ENCODE measurements at regions not wholly inside any gene's neighbourhood (a gene's known extent, or its start where the extent isn't known, plus 50 kb on each side); places are given as distances from the start of the nearest gene placed in this dataset.

DNA sequence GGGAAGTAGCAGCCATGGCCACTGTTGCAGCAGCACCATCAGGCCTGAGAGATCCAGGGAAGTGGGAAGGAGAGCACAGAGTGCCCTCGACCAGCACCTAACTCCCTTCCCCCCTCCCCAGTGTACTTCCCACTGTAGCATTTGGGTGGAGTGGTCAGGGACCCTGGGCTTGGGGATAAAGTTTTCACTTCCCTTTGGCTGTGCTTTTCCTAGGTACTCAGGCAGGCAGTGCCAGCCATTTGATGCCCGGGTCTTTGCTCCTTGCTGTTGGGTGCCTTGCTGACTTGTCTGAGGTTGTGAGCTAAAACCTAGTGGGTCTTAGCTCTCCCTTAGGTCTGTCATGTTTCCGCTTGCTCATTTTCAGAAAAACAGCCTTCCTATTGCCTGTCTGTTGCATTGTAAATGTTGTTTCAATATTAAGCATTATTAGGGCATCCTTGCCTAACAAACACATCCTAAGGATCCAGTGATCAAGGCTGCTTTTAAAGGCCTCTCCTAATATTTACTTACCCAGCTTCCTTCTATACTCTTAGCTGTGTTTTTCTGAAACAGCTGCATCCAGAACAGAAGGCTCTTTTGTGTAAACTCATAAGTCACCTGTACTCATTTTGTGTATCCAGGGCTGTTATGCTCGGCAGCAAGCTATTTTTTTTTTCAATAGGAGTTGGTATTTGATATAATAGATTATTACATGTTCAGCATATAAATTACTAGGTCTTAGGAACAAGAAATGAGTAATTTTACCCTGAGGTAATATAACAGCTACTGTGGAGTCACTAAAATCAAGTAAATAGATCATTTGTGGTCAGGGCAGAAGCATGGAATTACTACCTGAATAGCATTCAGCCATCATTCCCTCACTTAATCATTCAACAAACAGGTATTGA lies 418.6 kb upstream of the PROX1 start:
- no peak overlapping the region for H3K4me3 ChIP-seq (ENCODE audit: low read length in 3 of 3)
- no peaks in the 10 kb centered on the region for H3K4me1 ChIP-seq (ENCODE audit: control insufficient read depth in 3 of 3, insufficient read depth in 3 of 3, low read length in 3 of 3)
- no peak overlapping the region for H3K9ac ChIP-seq (ENCODE audit: low read depth in 1 of 3, low read length in 3 of 3)
- no peaks in the 10 kb centered on the region for H3K36me3 ChIP-seq (ENCODE audit: control insufficient read depth in 3 of 3, insufficient read depth in 3 of 3, low read length in 3 of 3)
- peaks cover 0 to 2% (median 0%) of the 10 kb centered on the region in 3 donors for H3K9me3 ChIP-seq (ENCODE audit: control insufficient read depth in 3 of 3, low read length in 3 of 3)
- no peaks in the 10 kb centered on the region for H3K27me3 ChIP-seq (ENCODE audit: control insufficient read depth in 3 of 3, insufficient read depth in 3 of 3, low read length in 3 of 3)
- no peak overlapping the region for H3K27ac ChIP-seq (ENCODE audit: low read depth, low read length)

DNA sequence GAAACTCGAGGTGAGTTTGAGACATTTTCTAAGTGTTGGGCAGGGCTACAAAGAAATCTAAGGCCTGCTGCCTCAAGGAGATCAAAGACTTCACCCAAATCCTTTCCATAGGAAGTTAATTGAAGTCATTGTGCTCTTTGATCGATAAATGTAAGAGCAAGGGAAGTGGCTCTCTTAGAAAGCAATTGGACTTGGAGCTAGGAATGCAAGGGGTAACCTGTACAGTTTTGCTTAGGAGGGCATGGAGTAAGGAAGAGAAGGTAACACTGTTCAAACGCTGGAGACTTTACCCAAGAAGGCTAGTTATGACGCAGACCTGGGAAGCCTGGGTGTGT lies 418.0 kb upstream of the PROX1 start:
- Histone ChIP-seq H3K27ac (ENCODE audit: low read depth, low read length) (no peak overlapping the region), H3K4me1 (ENCODE audit: control insufficient read depth in 3 of 3, insufficient read depth in 3 of 3, low read length in 3 of 3) (no peaks in the 10 kb centered on the region), H3K9ac (ENCODE audit: low read depth in 1 of 3, low read length in 3 of 3) (no peak overlapping the region), H3K27me3 (ENCODE audit: control insufficient read depth in 3 of 3, insufficient read depth in 3 of 3, low read length in 3 of 3) (no peaks in the 10 kb centered on the region), H3K36me3 (ENCODE audit: control insufficient read depth in 3 of 3, insufficient read depth in 3 of 3, low read length in 3 of 3) (no peaks in the 10 kb centered on the region), H3K9me3 (ENCODE audit: control insufficient read depth in 3 of 3, low read length in 3 of 3) (peaks cover 0 to under 1% (median 0%) of the 10 kb centered on the region in 3 donors), H3K4me3 (ENCODE audit: low read length in 3 of 3) (no peak overlapping the region)

DNA sequence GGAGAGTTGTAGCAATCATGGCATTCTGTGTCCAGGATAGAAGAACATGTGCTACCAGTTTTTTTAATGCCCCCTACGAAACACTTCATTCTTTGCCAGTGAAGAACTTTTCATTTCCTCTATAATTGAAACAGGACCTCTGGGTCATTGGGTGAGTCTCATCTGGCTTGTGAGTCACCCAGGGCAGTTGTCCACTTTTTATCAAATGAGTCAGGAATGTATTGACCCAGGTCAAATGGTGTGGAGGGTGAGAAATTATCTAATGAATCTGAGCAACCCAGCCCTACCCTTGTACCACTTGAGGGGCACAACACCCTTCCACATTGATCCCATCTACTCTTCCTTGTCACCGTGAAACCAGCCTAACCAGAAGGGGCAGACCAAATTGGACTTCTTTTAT lies 417.3 kb upstream of the PROX1 start:
- no peak overlapping the region for H3K27ac ChIP-seq (ENCODE audit: low read depth, low read length)
- H3K9ac ChIP-seq (ENCODE audit: low read depth in 1 of 3, low read length in 3 of 3), result no peak overlapping the region
- no peak overlapping the region for H3K4me3 ChIP-seq (ENCODE audit: low read length in 3 of 3)
- no peaks in the 10 kb centered on the region for H3K27me3 ChIP-seq (ENCODE audit: control insufficient read depth in 3 of 3, insufficient read depth in 3 of 3, low read length in 3 of 3)
- no peaks in the 10 kb centered on the region for H3K9me3 ChIP-seq (ENCODE audit: control insufficient read depth in 3 of 3, low read length in 3 of 3)
- H3K4me1 ChIP-seq (ENCODE audit: control insufficient read depth in 3 of 3, insufficient read depth in 3 of 3, low read length in 3 of 3), result no peaks in the 10 kb centered on the region
- H3K36me3 ChIP-seq (ENCODE audit: control insufficient read depth in 3 of 3, insufficient read depth in 3 of 3, low read length in 3 of 3), result no peaks in the 10 kb centered on the region

DNA sequence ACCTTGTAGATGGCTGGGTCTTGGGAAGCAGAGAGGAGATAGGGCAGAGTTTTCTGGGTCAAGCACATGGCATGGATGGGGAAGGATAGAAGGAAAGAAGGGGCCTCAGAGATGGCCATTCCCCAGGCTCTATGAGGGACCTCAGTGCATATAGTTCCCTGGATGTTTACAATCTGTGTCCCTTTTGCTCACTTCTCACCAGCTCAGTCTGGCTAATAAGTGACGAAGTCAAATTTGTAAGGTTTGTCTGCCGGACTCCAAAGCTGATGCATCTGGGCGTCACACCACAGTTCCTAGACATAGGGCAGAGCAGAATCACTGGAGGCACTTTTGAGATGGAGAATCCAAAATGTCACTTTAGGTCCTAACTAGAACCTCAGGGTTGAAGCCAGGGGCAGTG lies 416.4 kb upstream of the PROX1 start:
- Histone ChIP-seq H3K36me3 (ENCODE audit: control insufficient read depth in 3 of 3, insufficient read depth in 3 of 3, low read length in 3 of 3) (no peaks in the 10 kb centered on the region), H3K9ac (ENCODE audit: low read depth in 1 of 3, low read length in 3 of 3) (no peak overlapping the region), H3K4me3 (ENCODE audit: low read length in 3 of 3) (no peak overlapping the region), H3K9me3 (ENCODE audit: control insufficient read depth in 3 of 3, low read length in 3 of 3) (no peaks in the 10 kb centered on the region), H3K4me1 (ENCODE audit: control insufficient read depth in 3 of 3, insufficient read depth in 3 of 3, low read length in 3 of 3) (no peaks in the 10 kb centered on the region), H3K27ac (ENCODE audit: low read depth, low read length) (no peak overlapping the region), H3K27me3 (ENCODE audit: control insufficient read depth in 3 of 3, insufficient read depth in 3 of 3, low read length in 3 of 3) (no peaks in the 10 kb centered on the region)

DNA sequence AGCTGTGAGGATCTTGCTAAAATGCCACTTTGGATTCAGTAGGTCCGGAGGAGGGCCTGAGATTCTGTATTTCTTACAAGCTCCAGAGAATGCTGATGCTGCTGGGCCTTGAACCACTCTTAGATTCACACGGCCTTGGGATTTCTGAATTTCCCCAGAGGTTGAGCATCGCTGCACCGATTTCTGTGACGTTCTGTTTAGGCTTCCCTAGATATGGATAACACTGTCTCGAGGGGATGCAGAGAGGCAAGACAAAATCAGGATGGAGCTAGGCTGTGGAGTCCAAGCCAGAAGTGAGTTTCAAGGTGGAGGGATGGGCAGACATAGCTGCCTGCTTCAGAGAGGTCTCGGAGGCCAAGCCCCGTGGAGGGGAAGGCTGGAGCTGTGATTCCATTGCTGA lies 415.9 kb upstream of the PROX1 start:
- Histone ChIP-seq H3K27ac (ENCODE audit: low read depth, low read length) (no peak overlapping the region), H3K36me3 (ENCODE audit: control insufficient read depth in 3 of 3, insufficient read depth in 3 of 3, low read length in 3 of 3) (no peaks in the 10 kb centered on the region), H3K4me1 (ENCODE audit: control insufficient read depth in 3 of 3, insufficient read depth in 3 of 3, low read length in 3 of 3) (no peaks in the 10 kb centered on the region), H3K9ac (ENCODE audit: low read depth in 1 of 3, low read length in 3 of 3) (no peak overlapping the region), H3K4me3 (ENCODE audit: low read length in 3 of 3) (no peak overlapping the region), H3K9me3 (ENCODE audit: control insufficient read depth in 3 of 3, low read length in 3 of 3) (no peaks in the 10 kb centered on the region), H3K27me3 (ENCODE audit: control insufficient read depth in 3 of 3, insufficient read depth in 3 of 3, low read length in 3 of 3) (no peaks in the 10 kb centered on the region)

DNA sequence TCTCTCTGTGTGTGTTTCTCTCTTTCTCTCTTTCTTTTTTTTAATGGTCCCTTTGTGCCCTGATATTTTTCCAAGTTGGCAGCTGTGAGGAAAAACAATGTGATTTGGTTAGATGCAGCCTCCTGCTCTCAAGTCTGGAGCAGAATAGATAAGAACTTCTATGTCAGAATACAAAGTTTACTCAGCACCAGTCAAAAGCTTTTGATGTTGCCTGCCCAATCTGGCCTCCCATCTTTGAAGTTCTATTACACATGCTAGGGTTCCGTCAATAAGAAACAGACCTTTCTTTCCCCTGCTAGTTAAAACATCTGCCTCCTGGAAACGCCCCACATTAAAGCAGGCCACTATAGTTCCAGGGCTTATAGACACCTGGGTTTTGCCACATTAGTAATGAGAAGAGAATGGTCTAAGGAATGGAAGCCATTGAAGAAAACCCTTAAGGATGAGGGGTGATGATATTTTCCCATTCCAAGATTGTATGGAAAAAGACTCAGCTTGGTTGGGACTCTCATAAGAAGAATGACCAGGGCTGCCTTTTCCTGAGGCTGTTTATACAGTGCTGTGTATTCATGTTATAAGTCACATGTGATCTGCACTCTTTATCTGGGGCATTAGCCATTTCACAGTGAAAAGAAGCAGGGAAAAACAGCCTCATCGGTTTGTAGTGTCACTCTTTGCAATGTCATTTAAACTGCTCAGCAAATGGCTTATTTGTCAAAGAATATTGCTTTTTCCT lies 414.7 kb upstream of the PROX1 start:
- H3K9ac ChIP-seq (ENCODE audit: low read depth in 1 of 3, low read length in 3 of 3), result no peak overlapping the region
- H3K4me3 ChIP-seq (ENCODE audit: low read length in 3 of 3), result no peak overlapping the region
- H3K4me1 ChIP-seq (ENCODE audit: control insufficient read depth in 3 of 3, insufficient read depth in 3 of 3, low read length in 3 of 3), result no peaks in the 10 kb centered on the region
- H3K27ac ChIP-seq (ENCODE audit: low read depth, low read length), result no peak overlapping the region
- H3K36me3 ChIP-seq (ENCODE audit: control insufficient read depth in 3 of 3, insufficient read depth in 3 of 3, low read length in 3 of 3), result no peaks in the 10 kb centered on the region
- H3K9me3 ChIP-seq (ENCODE audit: control insufficient read depth in 3 of 3, low read length in 3 of 3), result no peaks in the 10 kb centered on the region
- no peaks in the 10 kb centered on the region for H3K27me3 ChIP-seq (ENCODE audit: control insufficient read depth in 3 of 3, insufficient read depth in 3 of 3, low read length in 3 of 3)

DNA sequence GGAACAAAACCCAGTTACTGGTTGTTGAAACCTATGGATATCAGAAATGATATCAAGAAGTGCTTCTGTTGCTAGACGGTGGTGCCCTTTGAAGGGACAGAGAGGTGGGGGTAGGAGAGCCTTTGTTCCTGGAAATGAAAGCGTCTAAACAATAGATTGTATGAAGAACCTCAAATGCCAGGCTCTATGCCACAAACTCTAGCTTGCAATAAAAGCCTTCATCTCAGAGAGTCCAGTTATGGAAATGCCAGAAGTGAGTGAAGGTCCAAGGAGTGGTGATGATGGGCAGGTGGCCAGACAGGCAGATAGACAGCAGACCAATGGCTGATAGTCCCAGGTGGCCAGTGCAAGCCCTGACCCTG lies 414.1 kb upstream of the PROX1 start:
- Histone ChIP-seq H3K9me3 (ENCODE audit: control insufficient read depth in 3 of 3, low read length in 3 of 3) (no peaks in the 10 kb centered on the region), H3K4me3 (ENCODE audit: low read length in 3 of 3) (no peak overlapping the region), H3K4me1 (ENCODE audit: control insufficient read depth in 3 of 3, insufficient read depth in 3 of 3, low read length in 3 of 3) (no peaks in the 10 kb centered on the region)

DNA sequence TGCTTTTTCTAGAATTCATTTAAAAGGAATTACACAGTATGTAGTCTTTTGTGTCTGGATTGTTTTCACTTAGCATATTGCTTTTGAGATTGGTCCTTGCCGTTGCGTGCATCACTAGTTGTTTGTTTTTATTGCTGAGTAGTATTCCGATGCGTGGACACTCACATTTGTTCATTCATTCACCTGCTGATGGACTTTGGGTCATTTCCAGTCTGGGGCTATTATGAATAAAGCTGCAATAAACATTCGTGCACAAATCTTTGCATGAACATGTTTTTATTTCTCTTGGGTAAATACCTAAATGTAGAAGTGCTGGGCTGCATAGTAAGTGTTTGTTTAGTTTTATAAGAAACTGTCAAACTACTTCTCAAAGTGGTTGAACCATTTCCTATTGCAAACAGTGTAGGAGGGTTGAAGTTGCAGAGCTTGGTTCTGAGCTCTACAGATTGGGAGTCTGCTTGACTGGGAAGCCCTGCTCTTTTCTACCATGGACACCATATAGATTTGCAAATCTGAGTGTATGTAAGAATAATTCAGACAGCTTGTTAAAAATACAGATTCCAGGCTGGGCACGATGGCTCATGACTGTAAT lies 404.7 kb upstream of the PROX1 start:
- H3K27me3 ChIP-seq (ENCODE audit: control insufficient read depth in 3 of 3, insufficient read depth in 3 of 3, low read length in 3 of 3), result no peaks in the 10 kb centered on the region

More for the DNA sequence above, 414.1 kb upstream of the PROX1 start:
- no peak overlapping the region for H3K27ac ChIP-seq (ENCODE audit: low read depth, low read length)
- no peak overlapping the region for H3K9ac ChIP-seq (ENCODE audit: low read depth in 1 of 3, low read length in 3 of 3)
- no peaks in the 10 kb centered on the region for H3K27me3 ChIP-seq (ENCODE audit: control insufficient read depth in 3 of 3, insufficient read depth in 3 of 3, low read length in 3 of 3)
- H3K36me3 ChIP-seq (ENCODE audit: control insufficient read depth in 3 of 3, insufficient read depth in 3 of 3, low read length in 3 of 3), result no peaks in the 10 kb centered on the region

DNA sequence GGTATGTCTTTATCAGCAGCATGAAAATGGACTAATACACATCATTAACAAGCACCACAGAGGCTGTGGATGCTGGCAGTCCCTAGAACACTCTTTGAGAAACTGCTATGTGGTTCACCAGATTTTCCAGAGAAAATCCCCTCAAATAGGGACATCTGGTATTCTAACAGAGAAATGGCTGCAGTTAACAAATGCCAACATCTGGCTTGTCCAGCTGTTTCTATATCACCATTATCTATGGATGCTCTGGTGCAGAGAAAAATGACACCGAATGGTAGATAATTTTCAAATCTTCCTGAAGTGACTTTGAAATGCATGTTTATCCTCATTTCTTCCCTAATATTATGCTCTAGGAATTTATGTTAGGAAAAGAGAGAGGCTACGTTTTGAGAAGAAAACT lies 403.5 kb upstream of the PROX1 start:
- no peaks in the 10 kb centered on the region for H3K36me3 ChIP-seq (ENCODE audit: control insufficient read depth in 3 of 3, insufficient read depth in 3 of 3, low read length in 3 of 3)
- no peaks in the 10 kb centered on the region for H3K27me3 ChIP-seq (ENCODE audit: control insufficient read depth in 3 of 3, insufficient read depth in 3 of 3, low read length in 3 of 3)
- no peak overlapping the region for H3K27ac ChIP-seq (ENCODE audit: low read depth, low read length)
- H3K4me1 ChIP-seq (ENCODE audit: control insufficient read depth in 3 of 3, insufficient read depth in 3 of 3, low read length in 3 of 3), result no peaks in the 10 kb centered on the region
- H3K9ac ChIP-seq (ENCODE audit: low read depth in 1 of 3, low read length in 3 of 3), result no peak overlapping the region
- H3K4me3 ChIP-seq (ENCODE audit: low read length in 3 of 3), result no peak overlapping the region
- H3K9me3 ChIP-seq (ENCODE audit: control insufficient read depth in 3 of 3, low read length in 3 of 3), result no peaks in the 10 kb centered on the region

More for the DNA sequence above, 404.7 kb upstream of the PROX1 start:
- Histone ChIP-seq H3K27ac (ENCODE audit: low read depth, low read length) (no peak overlapping the region), H3K36me3 (ENCODE audit: control insufficient read depth in 3 of 3, insufficient read depth in 3 of 3, low read length in 3 of 3) (no peaks in the 10 kb centered on the region), H3K4me3 (ENCODE audit: low read length in 3 of 3) (no peak overlapping the region), H3K9me3 (ENCODE audit: control insufficient read depth in 3 of 3, low read length in 3 of 3) (no peaks in the 10 kb centered on the region), H3K9ac (ENCODE audit: low read depth in 1 of 3, low read length in 3 of 3) (no peak overlapping the region), H3K4me1 (ENCODE audit: control insufficient read depth in 3 of 3, insufficient read depth in 3 of 3, low read length in 3 of 3) (no peaks in the 10 kb centered on the region)

DNA sequence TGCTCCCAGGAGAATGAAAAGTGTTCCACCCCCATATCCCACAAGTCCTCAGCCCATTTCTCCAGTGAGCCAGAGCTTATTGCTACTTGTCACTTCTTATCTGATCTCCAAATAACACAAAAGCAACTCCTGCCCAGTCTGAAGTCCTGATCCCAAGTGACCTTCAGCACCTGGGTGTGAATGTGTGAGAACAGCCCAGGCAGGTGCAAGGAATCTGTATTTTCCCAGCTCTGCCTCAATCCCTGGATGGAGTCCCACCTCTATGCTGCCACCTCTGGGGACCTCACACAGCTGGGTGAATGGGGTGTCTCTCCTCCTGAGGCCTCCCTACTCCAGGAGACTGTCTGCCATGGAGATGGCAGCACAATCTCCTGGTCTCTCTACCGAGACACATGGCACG lies 402.4 kb upstream of the PROX1 start:
- Histone ChIP-seq H3K27me3 (ENCODE audit: control insufficient read depth in 3 of 3, insufficient read depth in 3 of 3, low read length in 3 of 3) (no peaks in the 10 kb centered on the region), H3K36me3 (ENCODE audit: control insufficient read depth in 3 of 3, insufficient read depth in 3 of 3, low read length in 3 of 3) (no peaks in the 10 kb centered on the region), H3K4me3 (ENCODE audit: low read length in 3 of 3) (no peak overlapping the region)

More for the DNA sequence above, 402.4 kb upstream of the PROX1 start:
- no peaks in the 10 kb centered on the region for H3K9me3 ChIP-seq (ENCODE audit: control insufficient read depth in 3 of 3, low read length in 3 of 3)
- no peak overlapping the region for H3K9ac ChIP-seq (ENCODE audit: low read depth in 1 of 3, low read length in 3 of 3)
- H3K27ac ChIP-seq (ENCODE audit: low read depth, low read length), result no peak overlapping the region
- no peaks in the 10 kb centered on the region for H3K4me1 ChIP-seq (ENCODE audit: control insufficient read depth in 3 of 3, insufficient read depth in 3 of 3, low read length in 3 of 3)

Data from skeletal muscle tissue (tissue), 3 donors.